HG03135 (cell line): ENCODE measurements at regions not wholly inside any gene's neighbourhood (a gene's known extent, or its start where the extent isn't known, plus 50 kb on each side); places are given as distances from the start of the nearest gene placed in this dataset.
A peak's percentile ranks its signal among the peaks of the same experiment; 100 is the strongest.
"Not testable (repeated sequence)": the region's sequence is repeated elsewhere in the genome, so short reads cannot be mapped to it uniquely, and the experiment has no call there.

Experiments
- ATAC-seq: cut with Tn5 transposase; IDR thresholded peaks from one replicate; pipeline ENCODE4 v1.9.1; 2021; ENCODE audit warnings: mild to moderate bottlenecking, moderate library complexity; ENCODE audit not compliant: unreplicated experiment

GRCh38 chr14:101616202-101616601, 54.9 kb downstream of the DIO3 start:
- no peak for ATAC-seq

DNA sequence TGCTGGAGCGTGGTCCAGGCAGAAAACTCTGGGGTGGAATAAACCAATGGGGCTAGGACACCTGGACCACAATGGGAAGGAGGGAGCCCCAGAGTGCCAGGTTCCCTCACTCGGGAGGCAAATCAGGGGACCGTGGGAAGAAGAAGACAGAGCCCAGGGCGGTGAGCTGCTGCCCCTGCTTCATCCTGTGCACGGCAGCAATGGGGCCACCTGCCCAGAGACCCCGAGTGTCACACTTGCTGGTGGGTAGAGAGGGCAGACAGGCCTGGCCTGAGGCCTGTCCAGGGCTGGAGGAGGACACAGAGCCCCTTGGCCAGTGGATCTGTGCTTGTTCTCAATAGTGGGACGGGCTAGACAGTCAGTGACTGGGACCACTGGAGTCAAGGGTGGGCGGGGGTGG, 58.2 kb downstream of the DIO3 start:
- ATAC-seq, result no peak

GRCh38 chr14:101620031-101620788, 58.9 kb downstream of the DIO3 start:
- ATAC-seq, result no peak

DNA sequence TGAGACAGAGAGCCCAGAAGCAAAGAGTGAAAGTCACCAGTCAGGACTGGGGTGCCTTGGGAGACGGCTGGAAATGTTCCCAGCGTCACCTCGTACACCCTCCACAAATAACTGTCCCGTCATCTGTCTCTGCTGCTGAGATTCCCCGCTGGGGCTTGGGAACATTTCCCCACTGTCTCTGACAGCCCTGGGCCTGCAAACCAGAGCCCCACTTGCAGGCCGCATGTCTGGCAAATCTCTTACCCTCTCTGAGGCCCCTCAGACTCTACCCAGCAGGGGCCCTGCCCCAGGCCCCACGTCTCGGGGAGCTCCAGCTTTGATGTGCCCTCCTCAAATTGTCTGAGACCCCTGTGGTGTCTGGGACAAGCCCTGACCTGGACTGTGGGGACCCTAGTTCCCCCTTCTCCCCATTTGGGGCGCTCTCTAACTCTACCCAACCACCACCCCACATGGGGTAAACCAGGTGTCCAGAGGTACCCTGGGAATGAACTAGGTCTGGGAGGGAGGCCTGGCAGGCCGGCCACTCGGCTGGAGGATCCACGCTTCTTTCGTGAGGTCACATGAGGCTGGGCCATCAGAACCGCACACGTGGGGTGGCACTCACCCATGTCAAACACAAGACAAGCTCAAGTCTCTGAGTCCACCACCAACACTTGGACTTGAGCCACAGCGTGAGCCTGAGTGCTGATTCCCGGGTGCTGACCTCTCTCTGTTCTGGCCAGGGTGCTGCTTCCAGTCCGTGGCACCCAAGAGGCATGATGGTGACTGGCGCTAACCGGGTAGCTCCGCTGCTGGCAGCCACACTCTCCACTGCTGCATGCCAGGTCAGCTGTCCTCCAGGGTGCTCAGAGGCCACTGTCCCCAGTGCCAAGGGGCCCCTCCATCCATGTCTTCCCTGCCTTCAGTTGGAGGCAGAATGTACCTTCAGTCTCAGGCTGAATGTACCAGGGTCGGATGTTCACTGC, 59.8 kb downstream of the DIO3 start:
- no peak for ATAC-seq

GRCh38 chr14:101622251-101623076, 61.2 kb downstream of the DIO3 start:
- ATAC-seq, result no peak

GRCh38 chr14:101623077-101623372, 61.7 kb downstream of the DIO3 start:
- no peak for ATAC-seq

GRCh38 chr14:101623685-101624444, 62.6 kb downstream of the DIO3 start:
- ATAC-seq, result no peak

DNA sequence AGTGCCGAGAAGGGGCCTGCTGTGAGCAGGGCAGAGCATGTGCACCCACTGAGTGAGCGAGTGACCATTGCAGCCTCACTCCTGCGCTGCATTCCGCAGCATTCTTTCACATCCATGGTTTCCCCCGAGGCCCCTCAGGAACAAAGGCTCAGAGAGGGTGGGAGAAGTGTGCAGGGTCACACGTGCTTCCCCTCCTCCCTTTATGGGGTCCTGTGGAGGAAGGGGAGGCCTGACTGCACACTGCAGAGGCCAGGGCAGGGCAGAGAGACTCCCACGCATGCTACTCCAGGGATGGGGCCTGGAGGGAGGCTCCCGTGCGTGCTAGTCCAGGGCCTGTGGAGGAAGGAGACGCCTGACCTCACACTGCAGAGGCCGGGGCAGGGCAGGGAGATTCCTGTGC, 63.2 kb downstream of the DIO3 start:
- no peak for ATAC-seq

DNA sequence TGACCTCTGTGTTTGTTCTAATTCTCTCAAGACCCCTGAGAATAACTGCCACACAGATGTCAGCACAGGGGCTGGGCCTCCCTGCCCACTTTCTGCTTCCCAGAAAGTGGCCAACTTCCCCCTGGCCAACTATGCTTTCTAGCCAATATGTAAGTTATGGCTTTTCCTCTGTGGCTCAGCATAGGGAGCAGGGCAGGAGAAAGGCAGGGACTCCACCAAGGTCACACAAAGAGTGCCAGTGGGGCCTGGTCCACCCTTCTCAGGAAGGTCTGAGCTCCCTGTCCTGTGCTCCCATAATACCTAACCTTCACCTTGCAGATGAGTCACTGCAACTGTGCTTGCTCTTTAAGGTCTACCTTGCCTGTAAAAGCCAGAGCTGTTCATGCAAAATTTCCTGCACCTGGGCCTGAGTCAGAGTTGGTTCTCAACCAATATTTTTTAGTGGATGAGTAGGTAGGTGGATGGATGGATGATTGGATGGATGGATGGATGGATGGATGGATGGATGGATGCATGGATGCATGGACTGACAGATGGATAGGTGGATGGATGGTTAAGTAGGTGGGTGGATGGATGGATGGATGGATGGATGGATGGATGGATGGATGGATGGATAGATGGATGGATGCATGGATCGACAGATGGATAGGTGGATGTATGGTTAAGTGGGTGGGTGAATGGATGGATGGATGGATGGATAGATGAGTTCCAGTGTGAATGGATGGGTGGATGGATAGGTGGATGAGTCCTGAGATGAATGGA, 64.2 kb downstream of the DIO3 start:
- ATAC-seq, result no peak

DNA sequence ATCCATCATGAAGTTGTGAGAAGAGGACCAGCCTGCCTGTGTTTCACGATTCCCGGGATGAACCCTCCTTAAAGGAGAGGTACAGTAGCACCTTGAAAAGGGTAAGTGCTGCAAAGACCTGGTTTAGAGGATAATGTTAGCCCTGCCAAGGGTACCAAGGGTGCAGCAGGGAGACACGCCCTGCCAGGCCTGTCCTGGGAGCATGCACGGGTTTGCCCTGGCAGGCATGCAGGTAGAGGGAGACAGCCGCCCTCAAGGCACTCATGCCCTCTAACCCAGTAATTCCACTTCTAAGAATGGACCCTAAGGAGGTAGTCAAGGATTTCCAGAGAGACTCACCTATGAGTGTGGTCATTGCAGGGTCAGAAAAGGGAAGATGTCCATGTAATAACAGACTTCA, 65.0 kb downstream of the DIO3 start:
- ATAC-seq, result no peak

- no peak for ATAC-seq
These were observed 66.6 kb downstream of the DIO3 start for GRCh38 chr14:101627915-101628262.

- ATAC-seq, result peak; percentile 86
These were observed 67.2 kb downstream of the DIO3 start for GRCh38 chr14:101628471-101628966.

- peak; percentile 8 for ATAC-seq
These were observed 67.7 kb downstream of the DIO3 start for GRCh38 chr14:101628975-101629374.

DNA sequence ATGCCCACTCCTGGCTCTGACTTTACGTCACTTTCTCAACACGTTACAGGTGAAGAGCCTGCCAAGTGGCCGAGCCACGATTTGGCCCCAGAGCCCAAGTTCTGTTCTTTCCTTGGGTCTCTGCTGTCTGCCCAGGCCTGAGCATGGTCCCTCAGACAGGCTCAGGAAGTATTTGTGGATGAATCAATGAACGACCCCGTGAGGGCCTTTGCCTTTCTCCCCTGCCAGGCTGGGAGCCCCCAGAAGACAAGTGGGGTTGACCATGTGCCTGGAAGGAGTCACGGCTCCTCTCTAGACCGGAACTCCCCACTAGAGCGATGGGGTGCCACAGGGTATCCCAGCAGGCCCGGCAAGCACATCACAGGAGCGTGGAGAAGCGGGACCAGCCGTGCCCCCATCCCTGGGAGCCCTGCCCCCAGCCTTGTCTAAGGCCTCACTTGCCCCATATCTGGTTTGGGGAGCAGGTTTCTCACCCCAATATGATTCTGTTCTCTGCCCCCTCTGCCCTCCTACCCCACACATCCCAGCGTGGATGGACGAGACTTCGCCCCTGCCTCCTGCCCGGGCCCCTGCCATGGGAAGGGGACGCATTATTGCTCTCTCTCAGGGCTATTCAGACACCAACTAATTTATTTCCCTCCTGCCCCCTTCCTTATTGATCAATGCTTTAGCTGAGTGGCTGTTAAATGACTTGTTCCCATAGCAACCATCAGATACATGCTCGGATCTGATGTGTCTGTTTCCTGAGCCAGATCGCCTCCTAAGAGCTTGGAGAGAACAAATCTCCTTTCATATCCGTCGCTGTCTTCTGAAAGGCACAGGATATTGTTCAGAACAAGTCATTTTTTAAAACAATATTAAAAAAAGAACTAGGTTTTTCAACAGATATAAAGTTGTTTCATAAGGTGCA, 69.0 kb downstream of the DIO3 start:
- ATAC-seq, result no peak

DNA sequence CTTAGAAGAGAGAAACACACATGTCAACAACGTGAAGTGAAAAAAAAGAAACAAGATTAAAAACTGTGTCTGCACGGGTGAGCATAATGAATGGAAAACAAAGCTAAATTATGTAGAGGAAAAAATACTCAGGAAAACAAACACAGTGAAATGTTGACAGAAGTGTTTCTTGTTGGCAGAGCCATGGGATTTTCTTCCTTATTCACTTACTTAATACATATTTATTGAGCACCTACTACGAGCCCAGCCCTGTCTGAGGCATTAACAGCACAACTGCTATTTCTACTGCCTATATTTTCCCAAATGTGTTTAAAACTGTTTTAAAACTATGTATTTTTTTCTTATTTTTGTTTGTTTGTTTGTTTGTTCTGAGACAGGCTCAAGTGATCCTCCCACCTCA, 69.9 kb downstream of the DIO3 start:
- no peak for ATAC-seq

DNA sequence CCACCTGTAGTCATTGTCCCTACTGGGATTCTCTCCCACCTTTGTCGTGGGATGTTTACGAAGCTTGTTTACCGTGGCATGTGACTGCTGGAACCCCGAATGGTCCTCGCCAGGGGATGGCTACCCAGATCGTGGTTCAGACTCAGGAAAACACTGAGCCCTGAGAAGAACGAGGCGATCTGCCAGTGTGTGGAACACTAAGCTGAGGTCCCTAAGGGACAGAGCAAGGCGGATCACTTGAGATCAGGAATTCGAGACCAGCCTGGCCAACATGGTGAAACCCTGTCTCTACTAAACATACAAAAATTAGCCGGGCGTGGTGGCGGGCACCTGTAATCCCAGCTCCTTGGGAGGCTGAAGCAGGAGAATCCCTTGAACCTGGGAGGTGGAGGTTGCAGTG, 70.7 kb downstream of the DIO3 start:
- ATAC-seq, result not testable (repeated sequence)

DNA sequence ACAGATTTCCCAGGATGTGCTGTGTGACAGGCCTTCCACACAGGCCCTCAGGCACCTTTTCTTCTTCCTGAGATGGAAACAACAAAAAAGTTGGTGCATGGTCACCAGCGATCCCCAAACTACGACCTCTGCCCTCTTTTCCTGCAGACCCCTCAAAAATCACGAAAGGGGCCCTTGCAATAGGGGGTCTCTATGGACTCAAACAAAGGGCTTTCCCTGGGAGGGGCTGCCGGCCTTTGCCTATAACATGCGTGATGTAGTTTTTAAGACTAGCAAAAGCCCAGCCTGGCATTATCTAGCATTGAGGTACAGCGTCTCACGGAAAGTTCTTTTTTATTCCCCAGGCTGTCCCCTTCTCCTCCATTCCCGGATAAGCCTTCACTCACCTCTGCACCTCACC, 71.2 kb downstream of the DIO3 start:
- no peak for ATAC-seq

DNA sequence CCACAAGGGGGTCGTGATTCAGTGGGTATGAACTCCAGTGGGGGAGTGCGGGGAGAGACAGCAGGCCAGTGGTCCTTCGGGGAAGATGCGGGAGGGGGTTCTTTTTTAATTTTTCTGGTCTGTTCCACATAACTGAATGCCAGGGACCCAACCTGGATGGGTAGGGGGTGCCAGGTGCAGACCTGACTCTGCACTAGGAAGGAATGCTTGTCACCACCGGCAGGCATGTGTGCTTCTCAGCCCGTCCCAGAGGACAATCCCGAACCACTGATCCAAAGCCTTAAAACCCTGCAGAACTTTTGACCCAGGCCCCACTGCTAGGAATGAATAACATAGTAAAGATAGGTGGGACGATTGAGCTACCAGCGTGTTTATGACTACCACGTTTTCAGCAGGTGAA, 72.0 kb downstream of the DIO3 start:
- ATAC-seq, result no peak
